ENCODE measurements at regions not wholly inside any gene's neighbourhood (a gene's known extent, or its start where the extent isn't known, plus 50 kb on each side); places are given as distances from the start of the nearest gene placed in this dataset.

DNA sequence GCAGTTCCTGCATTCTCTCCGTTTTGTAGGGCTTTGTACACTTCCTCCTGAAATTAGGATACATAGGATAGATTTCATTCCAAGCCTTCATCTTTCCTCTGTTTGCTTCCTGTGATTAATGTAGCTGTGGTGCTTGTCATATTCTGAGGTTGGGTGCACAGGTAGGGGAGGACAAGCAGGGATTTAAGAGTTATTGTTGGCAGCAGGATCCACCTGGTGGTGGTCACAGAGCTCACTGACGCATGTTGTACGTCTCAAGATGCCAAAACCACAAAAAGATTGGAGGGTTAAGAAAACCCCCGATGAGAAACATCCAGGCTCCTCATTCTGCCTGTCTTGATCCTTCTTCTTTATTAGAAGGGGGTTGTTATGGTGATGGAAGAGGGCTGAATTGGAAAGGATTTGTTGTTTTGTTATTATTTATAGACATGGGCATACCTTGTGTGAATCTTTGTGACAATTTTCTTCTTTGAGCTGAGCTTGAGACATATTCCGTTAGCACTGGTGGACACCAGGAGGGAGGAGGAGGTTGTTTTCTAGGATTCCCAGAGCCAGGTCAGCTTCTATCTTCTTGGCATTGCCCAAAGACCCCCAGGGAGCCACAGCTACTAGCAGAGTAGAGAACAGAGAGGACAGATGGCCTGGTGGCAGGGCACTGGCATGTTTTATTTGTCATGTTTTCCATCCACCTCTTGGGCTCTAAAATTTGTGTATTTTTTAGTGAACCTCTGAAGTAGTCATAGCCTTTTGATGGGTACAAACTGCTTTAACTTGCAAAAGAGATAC is 57.7 kb upstream of the LARS2 start:
- DNase-seq: no peak

DNA sequence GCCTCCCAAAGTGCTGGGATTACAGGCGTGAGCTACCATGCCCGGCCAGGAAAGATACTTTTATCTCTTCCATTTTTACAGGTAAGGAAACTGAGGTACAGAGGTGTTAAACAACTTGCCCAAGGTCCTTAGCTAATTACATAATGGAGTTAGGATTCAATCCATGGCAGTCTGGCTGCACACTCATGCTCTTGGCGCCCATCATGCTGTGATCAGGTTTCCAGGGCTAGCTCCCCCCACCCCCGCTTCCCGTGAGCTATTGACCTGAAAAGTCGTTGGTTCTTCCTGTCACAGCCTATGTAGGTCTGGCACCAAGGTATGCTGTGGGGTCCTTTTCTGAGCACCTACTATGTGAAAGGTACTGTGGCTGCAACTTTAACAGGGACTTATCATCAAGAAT is 55.9 kb upstream of the LARS2 start:
- DNase-seq: no peak

GRCh38 chr3:45332901-45333407 is 55.4 kb upstream of the LARS2 start:
- no peak for DNase-seq

- peak; percentile 63 for DNase-seq
Observed at GRCh38 chr3:45333549-45333948, 54.8 kb upstream of the LARS2 start.

DNA sequence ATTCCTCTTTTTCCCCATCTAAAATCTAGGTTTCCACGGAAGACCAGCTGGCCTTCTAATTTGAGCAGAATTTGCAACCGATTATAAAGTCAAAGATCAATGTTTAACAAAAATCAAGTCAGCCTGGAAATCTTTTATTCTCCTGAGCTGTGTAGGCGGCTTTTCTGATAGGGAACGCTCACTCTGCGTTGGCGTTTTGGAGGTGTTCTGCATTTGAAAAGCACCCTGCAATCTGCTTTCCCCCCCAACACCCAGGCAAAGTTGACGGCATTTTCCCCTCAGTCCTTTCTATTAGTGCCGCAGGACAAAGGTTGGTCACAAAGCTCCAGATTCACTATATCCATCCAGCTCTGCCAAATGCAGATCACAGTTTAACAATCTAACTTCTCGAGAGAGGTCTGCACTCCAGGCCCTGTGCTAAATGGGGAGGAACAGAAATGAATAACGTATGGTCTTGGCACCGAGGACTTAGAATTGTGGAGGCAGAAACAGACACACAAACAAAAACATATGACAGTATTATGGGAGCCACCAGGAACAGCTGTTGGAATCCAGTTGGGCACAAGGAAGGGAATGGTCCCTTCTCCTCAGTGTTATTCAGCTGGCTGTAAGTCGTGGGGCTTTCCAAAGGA is 50.4 kb upstream of the LARS2 start:
- no peak for DNase-seq
